ENCODE measurements at regions not wholly inside any gene's neighbourhood (a gene's known extent, or its start where the extent isn't known, plus 50 kb on each side); places are given as distances from the start of the nearest gene placed in this dataset.

GRCh38 chr7:10838228-10838627 lies 135.4 kb upstream of the PHF14 start:
- TF ChIP-seq, protein P1, sequence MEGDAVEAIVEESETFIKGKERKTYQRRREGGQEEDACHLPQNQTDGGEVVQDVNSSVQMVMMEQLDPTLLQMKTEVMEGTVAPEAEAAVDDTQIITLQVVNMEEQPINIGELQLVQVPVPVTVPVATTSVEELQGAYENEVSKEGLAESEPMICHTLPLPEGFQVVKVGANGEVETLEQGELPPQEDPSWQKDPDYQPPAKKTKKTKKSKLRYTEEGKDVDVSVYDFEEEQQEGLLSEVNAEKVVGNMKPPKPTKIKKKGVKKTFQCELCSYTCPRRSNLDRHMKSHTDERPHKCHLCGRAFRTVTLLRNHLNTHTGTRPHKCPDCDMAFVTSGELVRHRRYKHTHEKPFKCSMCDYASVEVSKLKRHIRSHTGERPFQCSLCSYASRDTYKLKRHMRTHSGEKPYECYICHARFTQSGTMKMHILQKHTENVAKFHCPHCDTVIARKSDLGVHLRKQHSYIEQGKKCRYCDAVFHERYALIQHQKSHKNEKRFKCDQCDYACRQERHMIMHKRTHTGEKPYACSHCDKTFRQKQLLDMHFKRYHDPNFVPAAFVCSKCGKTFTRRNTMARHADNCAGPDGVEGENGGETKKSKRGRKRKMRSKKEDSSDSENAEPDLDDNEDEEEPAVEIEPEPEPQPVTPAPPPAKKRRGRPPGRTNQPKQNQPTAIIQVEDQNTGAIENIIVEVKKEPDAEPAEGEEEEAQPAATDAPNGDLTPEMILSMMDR (IDR thresholded peaks at IDR 0.05; ENCODE audit: borderline replicate concordance, extremely low read depth, low read length, poor library complexity, severe bottlenecking), result no peak
- TF ChIP-seq EZH2 (IDR thresholded peaks at IDR 0.05; ENCODE audit: borderline replicate concordance, low read depth, low read length, severe bottlenecking), result no peak
